ENCODE measurements at regions not wholly inside any gene's neighbourhood (a gene's known extent, or its start where the extent isn't known, plus 50 kb on each side); places are given as distances from the start of the nearest gene placed in this dataset.

GRCh38 chr22:44623771-44624510 is 78.1 kb upstream of the PRR5 start:
- TF ChIP-seq CTCF (IDR thresholded peaks at IDR 0.05) (peak in 4 of 6 experiments; percentile 12 to 36 (median 30)), POLR2A (IDR thresholded peaks at IDR 0.05) (no peak)
